Type B pancreatic cell (in vitro differentiated cells): ENCODE measurements at regions not wholly inside any gene's neighbourhood (a gene's known extent, or its start where the extent isn't known, plus 50 kb on each side); places are given as distances from the start of the nearest gene placed in this dataset.

Experiments used
- DNase-seq: peaks from one replicate; pipeline ENCODE4 v3.0.0; 2021; ENCODE audit warnings: mixed read lengths; ENCODE audit not compliant: unreplicated experiment; ENCODE audit errors: extremely low spot score
- H3K27ac Mint-ChIP-seq: 2 replicates; pipeline ENCODE4 v1.8.0; 2021; ENCODE audit warnings: mild to moderate bottlenecking, mixed read lengths
- H3K27me3 Mint-ChIP-seq: 2 replicates; pipeline ENCODE4 v1.8.0; 2021; ENCODE audit warnings: mixed read lengths
- H3K36me3 Mint-ChIP-seq: 2 replicates; pipeline ENCODE4 v1.8.0; 2021; ENCODE audit warnings: mixed read lengths
- H3K4me1 Mint-ChIP-seq: one replicate; pipeline ENCODE4 v1.8.0; 2021; ENCODE audit warnings: mixed read lengths; ENCODE audit not compliant: unreplicated experiment
- H3K4me3 Mint-ChIP-seq: 2 replicates; pipeline ENCODE4 v1.8.0; 2021; ENCODE audit warnings: mild to moderate bottlenecking, mixed read lengths
- H3K9me3 Mint-ChIP-seq: 2 replicates; pipeline ENCODE4 v1.8.0; 2021; ENCODE audit warnings: mixed read lengths
- TF ChIP-seq, protein P1 (sequence below): fragments of 200-600 bp; sonication (generic); conservative IDR thresholded peaks from 2 replicates; pipeline ENCODE4 v1.5.0; 2021; ENCODE audit warnings: antibody characterized with exemption, mild to moderate bottlenecking

DNA sequence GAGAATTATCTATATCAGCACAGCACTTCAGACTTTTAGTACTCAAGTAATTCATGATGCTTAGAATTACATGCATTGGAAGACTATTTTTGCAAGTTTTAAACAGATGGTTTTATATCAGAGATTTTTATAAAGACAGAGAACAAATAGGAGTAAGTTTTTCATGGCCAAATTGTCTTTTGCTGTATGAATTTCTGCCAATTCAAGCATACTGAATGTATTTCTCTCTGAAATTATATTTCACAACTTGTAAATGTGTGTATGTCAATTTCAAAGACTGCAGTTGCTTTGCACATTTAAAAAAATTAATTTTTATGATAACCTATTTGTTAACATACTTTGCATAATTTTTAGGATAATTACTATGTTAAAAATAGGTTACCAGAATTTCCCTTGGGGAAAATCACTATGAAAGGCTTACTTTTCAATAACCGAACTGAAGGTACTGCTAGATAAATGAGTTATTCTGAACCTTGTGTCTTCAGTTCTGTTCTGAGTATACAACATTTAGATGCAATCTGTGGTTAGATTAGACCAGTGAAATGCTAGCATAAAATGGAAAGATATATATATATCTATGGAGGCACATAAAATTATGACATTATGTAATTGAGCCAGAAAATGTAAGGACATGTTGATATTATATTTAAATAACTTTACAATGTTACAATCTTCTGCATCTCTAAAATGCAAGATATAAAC lies 1344.2 kb upstream of the PABPC4L start:
- Mint-ChIP-seq H3K27ac (no peak overlapping the region), H3K9me3 (no peaks in the 10 kb centered on the region), H3K36me3 (no peaks in the 10 kb centered on the region), H3K4me1 (no peaks in the 10 kb centered on the region), H3K27me3 (no peaks in the 10 kb centered on the region), H3K4me3 (no peak overlapping the region)
- TF ChIP-seq, protein P1, sequence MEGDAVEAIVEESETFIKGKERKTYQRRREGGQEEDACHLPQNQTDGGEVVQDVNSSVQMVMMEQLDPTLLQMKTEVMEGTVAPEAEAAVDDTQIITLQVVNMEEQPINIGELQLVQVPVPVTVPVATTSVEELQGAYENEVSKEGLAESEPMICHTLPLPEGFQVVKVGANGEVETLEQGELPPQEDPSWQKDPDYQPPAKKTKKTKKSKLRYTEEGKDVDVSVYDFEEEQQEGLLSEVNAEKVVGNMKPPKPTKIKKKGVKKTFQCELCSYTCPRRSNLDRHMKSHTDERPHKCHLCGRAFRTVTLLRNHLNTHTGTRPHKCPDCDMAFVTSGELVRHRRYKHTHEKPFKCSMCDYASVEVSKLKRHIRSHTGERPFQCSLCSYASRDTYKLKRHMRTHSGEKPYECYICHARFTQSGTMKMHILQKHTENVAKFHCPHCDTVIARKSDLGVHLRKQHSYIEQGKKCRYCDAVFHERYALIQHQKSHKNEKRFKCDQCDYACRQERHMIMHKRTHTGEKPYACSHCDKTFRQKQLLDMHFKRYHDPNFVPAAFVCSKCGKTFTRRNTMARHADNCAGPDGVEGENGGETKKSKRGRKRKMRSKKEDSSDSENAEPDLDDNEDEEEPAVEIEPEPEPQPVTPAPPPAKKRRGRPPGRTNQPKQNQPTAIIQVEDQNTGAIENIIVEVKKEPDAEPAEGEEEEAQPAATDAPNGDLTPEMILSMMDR: no peak
- no peak for DNase-seq

DNA sequence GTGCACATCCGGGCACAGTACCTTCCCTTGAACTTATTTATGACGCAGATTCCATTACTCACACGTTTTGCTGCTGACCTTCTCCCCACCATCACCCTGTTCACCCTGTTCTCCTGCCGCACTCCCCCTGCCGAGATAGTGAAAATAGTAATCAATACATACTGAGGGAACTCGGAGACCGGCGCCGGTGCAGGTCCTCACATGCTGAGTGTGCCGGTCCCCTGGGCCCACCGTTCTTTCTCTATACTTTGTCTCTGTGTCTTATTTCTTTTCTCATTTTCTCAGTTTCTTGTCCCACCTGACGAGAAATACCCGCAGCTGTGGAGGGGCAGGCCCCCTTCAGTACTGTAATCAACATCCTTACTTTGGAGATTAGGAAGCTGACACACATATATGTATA lies 1337.1 kb upstream of the PABPC4L start:
- TF ChIP-seq, protein P1: no peak
- no peaks in the 10 kb centered on the region for H3K36me3 Mint-ChIP-seq
- H3K4me1 Mint-ChIP-seq: no peaks in the 10 kb centered on the region
- no peaks in the 10 kb centered on the region for H3K27me3 Mint-ChIP-seq
- H3K9me3 Mint-ChIP-seq: no peaks in the 10 kb centered on the region
- no peak overlapping the region for H3K4me3 Mint-ChIP-seq
- no peak for DNase-seq
- H3K27ac Mint-ChIP-seq: no peak overlapping the region

DNA sequence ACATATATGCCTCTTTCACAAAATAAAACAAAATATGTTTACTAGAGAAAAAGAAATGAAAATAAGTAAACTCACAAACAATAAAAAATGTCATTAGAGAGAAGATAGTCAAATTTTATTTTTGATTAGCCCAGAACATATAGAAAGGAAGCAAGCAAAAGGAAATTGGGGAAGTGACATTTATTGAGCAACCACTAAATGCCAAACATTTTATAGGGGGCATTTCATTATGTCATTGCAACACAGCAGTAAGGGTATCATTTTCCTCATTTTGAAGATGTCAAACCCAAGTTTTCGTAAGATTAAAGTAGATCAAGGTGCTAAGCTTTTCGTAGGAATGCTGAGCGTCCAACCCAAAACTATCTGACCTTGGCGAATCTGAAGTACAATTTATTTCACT lies 1331.5 kb upstream of the PABPC4L start:
- no peaks in the 10 kb centered on the region for H3K27me3 Mint-ChIP-seq
- H3K4me1 Mint-ChIP-seq: no peaks in the 10 kb centered on the region
- no peak overlapping the region for H3K4me3 Mint-ChIP-seq
- H3K9me3 Mint-ChIP-seq: no peaks in the 10 kb centered on the region
- H3K36me3 Mint-ChIP-seq: no peaks in the 10 kb centered on the region
- H3K27ac Mint-ChIP-seq: no peak overlapping the region
- DNase-seq: no peak
- TF ChIP-seq, protein P1: no peak

DNA sequence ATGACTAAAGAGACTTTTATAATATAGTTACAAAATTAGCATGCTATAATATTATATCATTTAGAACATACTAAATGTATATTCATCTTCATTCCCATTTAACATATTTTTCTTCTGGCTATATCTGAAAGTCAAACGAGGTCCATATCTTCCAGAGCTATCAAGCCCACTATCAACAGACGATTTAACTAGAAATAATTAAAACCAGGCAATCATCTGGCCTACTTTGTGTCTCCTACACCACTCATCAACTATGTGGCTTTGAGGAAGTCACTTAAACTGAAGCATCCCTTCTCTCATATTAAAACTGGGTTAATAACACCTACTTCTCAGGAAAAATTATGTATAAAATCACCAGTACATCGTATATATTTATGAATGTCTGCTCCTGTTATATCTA lies 1330.5 kb upstream of the PABPC4L start:
- no peak overlapping the region for H3K27ac Mint-ChIP-seq
- H3K27me3 Mint-ChIP-seq: no peaks in the 10 kb centered on the region
- H3K36me3 Mint-ChIP-seq: no peaks in the 10 kb centered on the region

DNA sequence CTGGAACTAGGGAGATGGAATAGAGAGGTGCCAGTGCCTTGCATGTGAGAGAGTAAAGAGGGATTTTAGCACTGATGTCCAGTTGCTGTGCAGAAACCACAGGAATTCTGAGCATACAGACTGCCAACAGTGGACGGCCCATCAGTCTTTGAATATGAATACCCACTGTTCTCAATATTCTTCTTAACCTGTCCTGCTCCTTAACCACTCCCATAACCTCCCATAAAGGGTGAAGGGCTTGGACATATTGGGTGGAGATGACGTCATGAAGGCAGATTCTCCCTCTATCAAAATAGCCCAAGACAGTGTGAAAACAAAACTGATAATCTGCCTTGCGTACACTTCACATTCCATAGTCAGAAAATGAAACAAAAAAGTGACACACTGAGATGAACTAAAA lies 1313.7 kb upstream of the PABPC4L start:
- Mint-ChIP-seq H3K4me1 (no peaks in the 10 kb centered on the region), H3K27me3 (no peaks in the 10 kb centered on the region), H3K36me3 (no peaks in the 10 kb centered on the region), H3K4me3 (no peak overlapping the region), H3K27ac (no peak overlapping the region), H3K9me3 (no peaks in the 10 kb centered on the region)
- TF ChIP-seq, protein P1: no peak
- no peak for DNase-seq

More for the DNA sequence above, 1330.5 kb upstream of the PABPC4L start:
- DNase-seq: no peak
- Mint-ChIP-seq H3K4me1 (no peaks in the 10 kb centered on the region), H3K4me3 (no peak overlapping the region), H3K9me3 (no peaks in the 10 kb centered on the region)
- TF ChIP-seq, protein P1: no peak

DNA sequence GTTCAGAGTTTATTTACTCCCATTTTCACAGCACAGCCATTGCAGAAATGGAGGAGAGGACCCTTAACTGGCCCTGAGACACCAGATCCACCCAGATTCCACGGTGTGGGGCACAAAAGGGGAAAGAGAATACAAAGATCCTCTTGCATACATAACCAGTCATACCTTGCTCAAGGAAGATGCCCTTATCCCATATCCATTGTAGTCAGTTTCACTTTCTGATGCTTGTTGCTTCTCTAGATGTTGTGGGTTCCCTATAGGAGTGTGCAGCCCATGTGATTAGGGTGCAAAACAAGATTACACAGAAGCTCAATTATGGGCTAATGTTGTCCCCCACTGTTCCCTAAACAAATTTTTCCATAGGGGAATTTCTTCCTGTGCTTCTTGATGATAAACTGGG lies 1309.0 kb upstream of the PABPC4L start:
- no peaks in the 10 kb centered on the region for H3K27me3 Mint-ChIP-seq
- TF ChIP-seq, protein P1: no peak
- no peak overlapping the region for H3K4me3 Mint-ChIP-seq
- no peaks in the 10 kb centered on the region for H3K4me1 Mint-ChIP-seq
- no peaks in the 10 kb centered on the region for H3K36me3 Mint-ChIP-seq
- DNase-seq: no peak
- H3K27ac Mint-ChIP-seq: no peak overlapping the region
- H3K9me3 Mint-ChIP-seq: peaks cover 7% of the 10 kb centered on the region
